ENCODE measurements at regions not wholly inside any gene's neighbourhood (a gene's known extent, or its start where the extent isn't known, plus 50 kb on each side); places are given as distances from the start of the nearest gene placed in this dataset.

DNA sequence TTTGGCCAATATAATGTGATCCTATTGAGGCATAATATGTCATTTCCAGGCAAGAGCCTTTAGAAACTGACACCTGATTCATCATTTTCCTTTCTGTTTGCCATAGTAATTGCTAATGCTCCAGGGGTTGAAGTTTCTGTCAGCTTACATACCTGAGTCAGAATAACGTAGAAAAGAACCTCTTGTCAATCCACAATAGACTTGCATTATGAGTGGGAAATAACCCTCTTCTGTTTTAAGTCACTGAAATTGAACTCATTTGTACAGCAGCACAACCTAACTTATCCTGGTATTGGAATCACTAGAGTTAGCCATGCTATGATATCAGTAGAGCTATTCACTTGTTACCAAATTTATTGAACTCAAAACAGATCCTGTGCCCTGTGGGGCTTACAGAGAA lies 101.7 kb upstream of the TP63 start:
- H3K4me3 Mint-ChIP-seq, result no peak overlapping the region
- no peaks in the 10 kb centered on the region for H3K27me3 Mint-ChIP-seq (ENCODE audit: low read depth)
- peaks cover 16% of the 10 kb centered on the region for H3K4me1 Mint-ChIP-seq (ENCODE audit: low read depth)
- H3K9me3 Mint-ChIP-seq, result peaks cover 25% of the 10 kb centered on the region
- no peak overlapping the region for H3K27ac Mint-ChIP-seq
- peak; percentile 23 for DNase-seq (ENCODE audit: low spot score)
- H3K36me3 Mint-ChIP-seq (ENCODE audit: low read depth), result peaks cover 8% of the 10 kb centered on the region

DNA sequence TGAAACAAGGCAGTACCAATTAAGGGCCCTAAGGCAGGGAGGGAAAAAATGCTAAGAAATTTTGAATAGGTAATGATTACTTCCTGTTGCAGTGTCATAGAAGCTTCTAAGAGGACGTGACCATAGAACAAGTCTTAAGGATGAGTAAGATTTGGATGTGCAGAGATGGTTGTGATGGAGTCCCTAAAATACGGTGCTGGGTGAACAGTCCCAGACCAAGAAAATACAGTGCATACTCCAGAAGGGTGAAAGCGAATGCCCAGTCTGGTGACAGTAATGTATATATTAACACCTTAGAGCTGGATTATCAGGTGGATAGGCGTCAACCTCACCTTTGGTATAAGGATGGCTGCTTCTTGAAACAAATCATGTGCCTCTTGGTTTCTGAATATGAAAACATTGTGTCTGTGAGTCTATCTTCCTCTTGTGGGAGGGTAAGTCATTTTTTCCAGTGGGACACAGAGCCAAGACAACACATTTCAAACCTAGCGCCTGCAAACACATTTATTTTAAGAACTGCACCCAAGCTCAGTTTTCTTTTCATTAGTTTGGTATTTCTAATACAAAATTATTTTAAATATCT lies 101.2 kb upstream of the TP63 start:
- peaks cover 16% of the 10 kb centered on the region for H3K4me1 Mint-ChIP-seq (ENCODE audit: low read depth)
- peaks cover 20% of the 10 kb centered on the region for H3K9me3 Mint-ChIP-seq
- DNase-seq (ENCODE audit: low spot score), result peak; percentile 16
- no peak overlapping the region for H3K27ac Mint-ChIP-seq
- H3K27me3 Mint-ChIP-seq (ENCODE audit: low read depth), result no peaks in the 10 kb centered on the region
- H3K4me3 Mint-ChIP-seq, result no peak overlapping the region
- H3K36me3 Mint-ChIP-seq (ENCODE audit: low read depth), result peaks cover 8% of the 10 kb centered on the region

DNA sequence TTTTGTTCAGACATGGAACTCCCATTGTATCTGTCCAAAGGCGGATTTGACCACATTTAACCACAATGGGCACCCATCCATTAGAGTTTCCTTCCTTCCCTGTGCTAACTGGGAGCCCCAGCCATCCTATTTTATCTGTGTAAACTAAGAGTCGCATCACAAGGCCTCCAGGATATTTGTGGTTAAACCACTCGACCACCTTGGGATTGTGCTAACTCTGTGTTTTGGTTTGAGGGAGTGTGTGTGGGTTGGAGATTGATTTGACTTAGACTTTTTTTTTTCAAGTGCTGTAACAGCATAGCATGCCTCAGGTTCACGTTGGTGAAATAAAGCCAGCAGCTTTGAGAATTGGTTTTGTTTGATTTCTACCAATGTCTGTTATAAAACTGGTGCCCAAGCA lies 100.4 kb upstream of the TP63 start:
- H3K9me3 Mint-ChIP-seq, result peaks cover 12% of the 10 kb centered on the region
- no peaks in the 10 kb centered on the region for H3K27me3 Mint-ChIP-seq (ENCODE audit: low read depth)
- no peak overlapping the region for H3K27ac Mint-ChIP-seq
- peak; percentile 35 for DNase-seq (ENCODE audit: low spot score)
- H3K4me1 Mint-ChIP-seq (ENCODE audit: low read depth), result peaks cover 16% of the 10 kb centered on the region
- no peak overlapping the region for H3K4me3 Mint-ChIP-seq
- peaks cover 5% of the 10 kb centered on the region for H3K36me3 Mint-ChIP-seq (ENCODE audit: low read depth)

DNA sequence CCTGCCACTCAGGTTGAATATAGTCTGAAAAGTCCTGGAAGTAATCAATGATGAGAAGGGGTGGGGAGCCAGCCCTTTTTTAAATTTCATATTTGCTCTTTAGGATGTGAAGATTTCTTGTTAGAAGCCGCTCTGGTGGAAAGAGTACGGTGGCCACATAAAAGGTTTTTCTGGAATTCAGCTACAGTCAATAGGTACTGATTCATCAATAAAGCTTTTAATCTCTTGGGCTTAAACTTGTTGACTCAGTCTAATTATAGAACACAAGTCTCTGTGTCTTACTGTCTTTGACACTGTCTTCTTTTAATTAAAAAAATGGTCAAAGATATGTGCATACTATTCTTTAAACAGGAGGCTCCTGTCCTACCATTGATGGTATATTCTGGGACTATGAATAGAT lies 99.9 kb upstream of the TP63 start:
- H3K4me1 Mint-ChIP-seq (ENCODE audit: low read depth), result peaks cover 16% of the 10 kb centered on the region
- no peak for DNase-seq (ENCODE audit: low spot score)
- peaks cover 7% of the 10 kb centered on the region for H3K9me3 Mint-ChIP-seq
- peaks cover 1% of the 10 kb centered on the region for H3K36me3 Mint-ChIP-seq (ENCODE audit: low read depth)
- no peaks in the 10 kb centered on the region for H3K27me3 Mint-ChIP-seq (ENCODE audit: low read depth)
- no peak overlapping the region for H3K4me3 Mint-ChIP-seq
- H3K27ac Mint-ChIP-seq, result no peak overlapping the region

DNA sequence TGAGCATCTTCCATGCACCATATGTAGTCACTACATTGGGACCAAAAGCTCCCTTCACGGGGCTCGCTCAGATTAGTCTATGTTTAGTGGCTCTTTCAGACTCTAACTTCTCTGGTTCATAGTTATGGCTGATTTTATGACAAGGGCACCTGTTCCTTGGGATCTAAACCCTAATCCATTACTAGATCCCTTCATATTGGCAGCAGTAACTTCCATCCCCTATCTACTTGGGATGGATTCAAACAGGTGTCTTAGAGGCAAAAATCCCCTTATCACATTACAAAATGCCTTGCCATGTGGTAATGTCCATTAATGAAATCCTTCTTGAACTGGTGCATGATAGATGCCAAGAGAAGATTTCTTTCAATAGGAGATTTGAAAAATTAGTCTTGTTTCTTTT lies 96.7 kb upstream of the TP63 start:
- Mint-ChIP-seq H3K27ac (no peak overlapping the region), H3K36me3 (ENCODE audit: low read depth) (peaks cover 2% of the 10 kb centered on the region), H3K4me1 (ENCODE audit: low read depth) (peaks cover 16% of the 10 kb centered on the region), H3K27me3 (ENCODE audit: low read depth) (no peaks in the 10 kb centered on the region), H3K4me3 (no peak overlapping the region), H3K9me3 (peaks cover 8% of the 10 kb centered on the region)
- DNase-seq (ENCODE audit: low spot score), result no peak

DNA sequence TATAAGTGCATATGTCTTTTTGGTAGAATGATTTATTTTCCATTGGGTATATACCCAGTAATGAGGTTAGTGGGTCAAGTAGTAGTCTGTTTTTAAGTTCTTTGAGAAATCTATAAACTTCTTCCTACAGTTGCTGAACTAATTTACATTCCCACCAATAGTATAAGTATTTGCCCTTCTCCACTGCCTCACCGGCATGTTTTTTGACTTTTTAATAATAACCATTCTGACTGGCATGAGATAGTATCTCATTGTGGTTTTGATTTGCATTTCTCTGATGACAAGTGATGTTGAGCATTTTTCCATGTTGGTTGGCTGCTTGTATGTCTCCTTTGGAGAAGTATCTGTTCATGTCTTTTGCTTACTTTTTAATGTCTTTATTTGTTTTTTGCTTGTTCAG lies 94.1 kb upstream of the TP63 start:
- Mint-ChIP-seq H3K4me1 (ENCODE audit: low read depth) (peaks cover 3% of the 10 kb centered on the region), H3K9me3 (peaks cover 8% of the 10 kb centered on the region), H3K36me3 (ENCODE audit: low read depth) (peaks cover 7% of the 10 kb centered on the region), H3K27ac (no peak overlapping the region), H3K4me3 (no peak overlapping the region), H3K27me3 (ENCODE audit: low read depth) (no peaks in the 10 kb centered on the region)
- DNase-seq (ENCODE audit: low spot score), result no peak

DNA sequence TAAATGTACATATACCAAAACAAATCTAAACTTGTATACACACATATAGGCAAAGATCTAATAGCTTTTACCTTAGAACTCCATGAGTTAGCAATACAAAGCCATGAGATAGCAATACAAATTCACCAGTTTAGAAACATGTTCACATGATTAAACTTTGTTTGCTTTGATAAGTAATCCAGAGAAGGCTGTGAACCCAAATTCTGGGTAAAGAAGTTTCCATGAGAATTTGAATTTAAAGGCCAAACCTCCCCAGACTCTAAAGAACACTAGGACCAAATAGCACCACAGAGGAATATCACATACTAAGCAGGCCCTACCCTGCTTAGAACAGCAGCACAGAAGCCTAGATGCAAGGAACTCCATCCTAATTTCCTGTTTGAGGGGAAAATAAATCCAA lies 83.7 kb upstream of the TP63 start:
- H3K4me1 Mint-ChIP-seq (ENCODE audit: low read depth), result peaks cover 4% of the 10 kb centered on the region
- H3K27ac Mint-ChIP-seq, result no peak overlapping the region
- no peak overlapping the region for H3K4me3 Mint-ChIP-seq
- DNase-seq (ENCODE audit: low spot score), result no peak
- H3K36me3 Mint-ChIP-seq (ENCODE audit: low read depth), result peaks cover 41% of the 10 kb centered on the region
- H3K9me3 Mint-ChIP-seq, result peaks cover 74% of the 10 kb centered on the region
- no peaks in the 10 kb centered on the region for H3K27me3 Mint-ChIP-seq (ENCODE audit: low read depth)

DNA sequence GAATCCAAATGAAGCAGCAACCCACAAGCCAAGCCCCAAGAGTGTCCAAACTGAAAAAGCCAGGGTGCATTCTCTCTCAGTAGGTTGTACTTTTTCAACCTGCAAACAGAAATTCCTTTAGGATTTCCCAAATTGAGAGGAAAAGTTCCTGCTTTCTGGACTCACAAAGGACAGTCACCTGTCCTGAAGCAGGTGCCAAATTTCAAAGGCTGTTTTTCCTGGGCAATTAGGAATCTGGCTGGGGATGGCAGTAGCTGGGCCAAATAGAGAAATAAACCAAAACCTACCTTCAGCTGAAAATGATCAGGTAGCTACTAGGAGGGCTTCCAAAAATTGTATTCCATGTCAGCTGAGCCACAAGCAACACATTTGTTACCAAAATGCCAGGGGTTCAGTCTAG lies 83.1 kb upstream of the TP63 start:
- Mint-ChIP-seq H3K4me1 (ENCODE audit: low read depth) (peaks cover 4% of the 10 kb centered on the region), H3K4me3 (no peak overlapping the region), H3K9me3 (peaks cover 71% of the 10 kb centered on the region), H3K27ac (no peak overlapping the region), H3K36me3 (ENCODE audit: low read depth) (peaks cover 39% of the 10 kb centered on the region), H3K27me3 (ENCODE audit: low read depth) (no peaks in the 10 kb centered on the region)
- no peak for DNase-seq (ENCODE audit: low spot score)

DNA sequence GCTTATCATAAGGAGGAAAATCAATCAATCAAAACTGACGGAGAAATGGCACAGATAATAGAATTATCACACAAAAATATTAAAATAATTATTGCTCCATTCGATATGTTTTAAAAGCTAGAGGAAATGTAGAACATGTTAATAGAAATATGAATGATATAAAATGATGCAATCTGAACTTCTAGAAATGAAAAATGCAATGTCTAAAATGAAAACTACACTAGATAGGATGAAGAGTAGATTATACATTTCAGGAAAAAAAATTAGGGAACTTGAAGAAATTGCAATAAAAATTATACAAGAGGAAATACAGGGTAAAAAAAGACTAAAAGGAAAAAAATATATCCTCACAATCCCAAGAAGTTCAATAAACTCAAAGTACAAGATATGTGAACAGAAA lies 80.2 kb upstream of the TP63 start:
- H3K4me1 Mint-ChIP-seq (ENCODE audit: low read depth), result no peaks in the 10 kb centered on the region
- no peak for DNase-seq (ENCODE audit: low spot score)
- H3K36me3 Mint-ChIP-seq (ENCODE audit: low read depth), result peaks cover 28% of the 10 kb centered on the region
- H3K27me3 Mint-ChIP-seq (ENCODE audit: low read depth), result no peaks in the 10 kb centered on the region
- peaks cover 52% of the 10 kb centered on the region for H3K9me3 Mint-ChIP-seq
- no peak overlapping the region for H3K4me3 Mint-ChIP-seq
- H3K27ac Mint-ChIP-seq, result no peak overlapping the region

DNA sequence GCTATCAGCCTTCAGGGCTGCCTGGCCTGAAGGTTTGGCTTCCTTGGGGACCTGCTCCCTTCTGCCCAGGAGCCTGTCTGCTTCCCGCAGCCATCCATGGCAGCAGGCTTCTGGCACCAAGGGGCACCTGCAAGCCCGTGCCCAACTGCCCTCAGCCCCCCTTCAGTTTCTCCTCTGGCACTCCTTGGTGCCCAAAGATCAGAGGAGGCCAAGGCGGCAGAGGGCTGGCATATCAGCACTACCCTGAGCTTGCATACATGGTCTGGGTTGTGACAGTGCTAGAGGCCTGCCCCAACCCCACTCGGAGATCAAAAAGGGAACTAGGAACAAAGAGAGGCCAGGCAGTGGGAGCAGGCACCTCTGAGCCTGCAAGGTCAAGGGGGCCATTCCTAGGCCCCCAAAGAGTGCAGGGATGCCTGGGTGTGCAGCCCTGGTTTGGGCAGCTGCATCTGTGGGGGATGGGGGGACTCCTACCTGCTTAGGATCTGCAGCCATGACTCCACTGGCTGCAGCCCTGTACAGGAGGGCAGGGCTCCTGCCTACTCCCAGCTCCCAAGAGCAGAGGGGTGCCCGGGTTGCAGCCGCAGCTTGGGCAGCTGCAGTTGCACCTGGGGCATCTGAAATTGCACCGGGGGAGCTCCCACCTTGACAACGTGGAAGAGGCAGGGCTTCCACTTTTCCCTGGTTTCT lies 76.2 kb upstream of the TP63 start:
- Mint-ChIP-seq H3K9me3 (peaks cover 42% of the 10 kb centered on the region), H3K4me1 (ENCODE audit: low read depth) (no peaks in the 10 kb centered on the region), H3K27ac (no peak overlapping the region), H3K4me3 (no peak overlapping the region), H3K36me3 (ENCODE audit: low read depth) (peaks cover 26% of the 10 kb centered on the region), H3K27me3 (ENCODE audit: low read depth) (no peaks in the 10 kb centered on the region)
- DNase-seq (ENCODE audit: low spot score), result no peak

DNA sequence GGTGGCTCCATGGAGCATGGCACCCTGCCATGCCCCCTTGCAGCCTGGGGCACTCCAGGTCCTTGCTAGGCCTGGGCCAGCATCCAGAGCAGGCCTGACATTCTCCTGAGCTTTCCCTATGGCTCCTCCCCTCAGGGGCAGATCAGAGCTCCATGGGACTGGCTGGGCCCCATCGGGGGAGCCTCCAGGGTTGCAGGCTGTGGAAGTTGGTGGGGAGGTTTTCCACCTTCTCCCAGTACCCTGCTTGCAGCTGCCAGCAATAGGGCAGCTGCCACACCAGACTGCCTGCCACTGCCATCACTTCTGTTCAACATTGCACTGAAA lies 75.7 kb upstream of the TP63 start:
- H3K4me1 Mint-ChIP-seq (ENCODE audit: low read depth), result no peaks in the 10 kb centered on the region

DNA sequence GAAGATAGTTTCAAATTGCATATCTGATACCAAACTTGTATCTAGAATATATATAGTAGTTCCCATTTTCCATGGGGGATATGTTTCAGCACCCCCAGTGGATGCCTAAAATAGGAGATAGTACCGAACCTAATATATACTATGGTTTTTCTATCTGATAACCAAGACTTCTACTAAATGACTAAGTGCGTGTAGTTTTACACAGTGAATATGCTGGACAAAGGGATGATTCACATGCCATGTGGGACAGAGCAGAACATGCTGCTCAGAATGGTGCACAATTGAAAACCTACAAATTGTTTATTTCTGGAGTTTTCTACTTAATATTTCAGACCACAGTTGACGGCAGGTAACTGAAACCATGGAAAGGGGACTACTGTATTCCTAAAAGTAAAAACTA lies 73.4 kb upstream of the TP63 start:
- no peak for DNase-seq (ENCODE audit: low spot score)
- H3K36me3 Mint-ChIP-seq (ENCODE audit: low read depth), result peaks cover 13% of the 10 kb centered on the region
- H3K27ac Mint-ChIP-seq, result no peak overlapping the region
- peaks cover 3% of the 10 kb centered on the region for H3K4me1 Mint-ChIP-seq (ENCODE audit: low read depth)
- H3K9me3 Mint-ChIP-seq, result peaks cover 15% of the 10 kb centered on the region
- H3K4me3 Mint-ChIP-seq, result no peak overlapping the region
- H3K27me3 Mint-ChIP-seq (ENCODE audit: low read depth), result no peaks in the 10 kb centered on the region

More for the DNA sequence above, 75.7 kb upstream of the TP63 start:
- no peak for DNase-seq (ENCODE audit: low spot score)
- Mint-ChIP-seq H3K27me3 (ENCODE audit: low read depth) (no peaks in the 10 kb centered on the region), H3K27ac (no peak overlapping the region), H3K4me3 (no peak overlapping the region), H3K36me3 (ENCODE audit: low read depth) (peaks cover 21% of the 10 kb centered on the region), H3K9me3 (peaks cover 37% of the 10 kb centered on the region)

DNA sequence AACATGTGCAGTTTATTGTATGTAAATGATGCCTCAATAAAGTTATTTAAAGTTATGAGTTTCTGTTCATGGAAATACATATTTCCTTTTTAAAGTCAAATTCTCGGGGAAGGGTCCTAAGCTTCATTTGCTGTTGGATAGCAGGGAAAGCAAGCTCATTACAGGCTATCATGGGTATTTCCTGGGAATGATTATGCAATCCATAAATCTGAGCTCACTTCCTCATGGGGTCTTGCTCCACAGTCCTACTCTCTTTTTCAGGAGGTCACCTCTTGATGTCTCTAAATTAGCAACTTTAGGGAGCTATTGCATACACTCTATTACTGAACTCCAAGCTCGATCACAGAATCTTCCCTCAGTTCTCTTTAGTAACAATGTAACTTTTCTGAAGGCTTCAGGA lies 69.9 kb upstream of the TP63 start:
- no peaks in the 10 kb centered on the region for H3K27me3 Mint-ChIP-seq (ENCODE audit: low read depth)
- peaks cover 24% of the 10 kb centered on the region for H3K4me1 Mint-ChIP-seq (ENCODE audit: low read depth)
- no peak overlapping the region for H3K4me3 Mint-ChIP-seq
- DNase-seq (ENCODE audit: low spot score), result no peak
- peaks cover 15% of the 10 kb centered on the region for H3K9me3 Mint-ChIP-seq
- no peak overlapping the region for H3K27ac Mint-ChIP-seq
- H3K36me3 Mint-ChIP-seq (ENCODE audit: low read depth), result peaks cover 13% of the 10 kb centered on the region

DNA sequence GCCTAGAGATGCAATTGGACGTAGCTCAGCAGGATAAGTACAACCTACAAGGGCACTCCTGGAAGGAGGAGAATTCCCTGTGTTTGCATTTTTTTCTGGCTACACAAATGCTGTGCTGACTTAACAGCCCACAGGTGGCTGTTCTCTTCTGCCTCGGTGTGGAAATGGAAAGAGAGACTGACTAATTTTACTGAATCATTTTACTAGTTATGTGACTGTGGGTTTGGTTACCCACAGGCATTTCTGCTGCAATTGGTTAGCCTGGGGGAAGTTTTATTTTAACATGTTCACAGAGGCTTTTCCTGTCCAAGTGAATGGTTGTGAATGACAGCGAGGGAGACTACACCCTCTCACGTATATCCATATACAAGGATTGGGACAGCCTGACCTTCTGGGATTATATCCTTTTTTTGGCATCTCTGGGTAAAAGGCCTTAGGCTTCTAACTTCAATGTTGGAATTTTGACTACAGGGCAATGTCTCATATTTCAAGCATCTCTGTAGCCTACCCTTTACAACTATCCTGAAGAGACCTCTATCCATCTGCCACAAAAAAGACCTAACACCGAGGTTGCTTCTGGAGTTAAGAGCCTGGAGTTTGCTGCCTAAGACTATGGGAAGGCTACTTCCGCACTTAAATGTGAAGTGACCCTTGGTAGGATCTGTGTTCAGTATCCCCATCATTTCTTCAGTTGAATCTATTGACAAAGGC lies 67.2 kb upstream of the TP63 start:
- H3K27ac Mint-ChIP-seq, result peak overlapping the region; percentile 64
- DNase-seq (ENCODE audit: low spot score), result peak; percentile 70

More for the DNA sequence above, 67.2 kb upstream of the TP63 start:
- Mint-ChIP-seq H3K4me1 (ENCODE audit: low read depth) (peaks cover 46% of the 10 kb centered on the region), H3K36me3 (ENCODE audit: low read depth) (peaks cover 2% of the 10 kb centered on the region), H3K4me3 (peak overlapping the region; percentile 37), H3K9me3 (no peaks in the 10 kb centered on the region), H3K27me3 (ENCODE audit: low read depth) (no peaks in the 10 kb centered on the region)
